Uterus (tissue), 2 donors: ENCODE measurements at regions not wholly inside any gene's neighbourhood (a gene's known extent, or its start where the extent isn't known, plus 50 kb on each side); places are given as distances from the start of the nearest gene placed in this dataset.

Experiments
- POLR2A ChIP-seq, 2 donors: fragments of 450-650 bp; IDR thresholded peaks; one replicate each; pipeline ENCODE4 v1.6.1; 2016; ENCODE audit warnings: antibody characterized with exemption in 2 of 2, mild to moderate bottlenecking in 1 of 2, moderate library complexity in 1 of 2
- TF ChIP-seq, protein P1 (sequence below), 4 experiments: fragments of 200-600 bp in 2 of 4; fragments of 450-650 bp in 2 of 4; sonication (generic) in 2 of 4; IDR thresholded peaks; one replicate each; pipeline ENCODE4 v1.5.1; 2016 to 2019; ENCODE audit warnings: antibody characterized with exemption in 4 of 4, mild to moderate bottlenecking in 2 of 4, moderate library complexity in 1 of 4

DNA sequence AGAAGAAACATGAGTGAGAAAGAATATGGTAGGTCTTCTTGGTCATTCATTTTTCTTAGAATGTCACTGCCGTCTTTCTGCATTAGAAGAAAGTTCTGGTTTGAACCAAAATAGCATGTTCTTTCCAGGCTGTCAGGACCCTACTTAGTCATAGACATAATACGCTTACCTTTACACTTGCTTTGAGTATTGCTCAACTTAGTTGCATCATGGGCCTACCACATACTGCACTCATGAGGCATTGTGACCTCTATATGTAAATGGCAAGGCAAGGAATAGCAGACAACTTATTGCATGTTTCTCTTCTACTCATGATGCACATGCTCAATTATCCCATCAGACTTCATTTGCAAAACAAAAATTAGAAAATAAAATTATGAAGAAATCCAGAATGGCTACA is 415.0 kb downstream of the HLX start:
- TF ChIP-seq, protein P1, sequence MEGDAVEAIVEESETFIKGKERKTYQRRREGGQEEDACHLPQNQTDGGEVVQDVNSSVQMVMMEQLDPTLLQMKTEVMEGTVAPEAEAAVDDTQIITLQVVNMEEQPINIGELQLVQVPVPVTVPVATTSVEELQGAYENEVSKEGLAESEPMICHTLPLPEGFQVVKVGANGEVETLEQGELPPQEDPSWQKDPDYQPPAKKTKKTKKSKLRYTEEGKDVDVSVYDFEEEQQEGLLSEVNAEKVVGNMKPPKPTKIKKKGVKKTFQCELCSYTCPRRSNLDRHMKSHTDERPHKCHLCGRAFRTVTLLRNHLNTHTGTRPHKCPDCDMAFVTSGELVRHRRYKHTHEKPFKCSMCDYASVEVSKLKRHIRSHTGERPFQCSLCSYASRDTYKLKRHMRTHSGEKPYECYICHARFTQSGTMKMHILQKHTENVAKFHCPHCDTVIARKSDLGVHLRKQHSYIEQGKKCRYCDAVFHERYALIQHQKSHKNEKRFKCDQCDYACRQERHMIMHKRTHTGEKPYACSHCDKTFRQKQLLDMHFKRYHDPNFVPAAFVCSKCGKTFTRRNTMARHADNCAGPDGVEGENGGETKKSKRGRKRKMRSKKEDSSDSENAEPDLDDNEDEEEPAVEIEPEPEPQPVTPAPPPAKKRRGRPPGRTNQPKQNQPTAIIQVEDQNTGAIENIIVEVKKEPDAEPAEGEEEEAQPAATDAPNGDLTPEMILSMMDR (IDR thresholded peaks at IDR 0.05): no peak
- TF ChIP-seq POLR2A (IDR thresholded peaks at IDR 0.05): no peak
